SKM-1 (cell line): ENCODE measurements at regions not wholly inside any gene's neighbourhood (a gene's known extent, or its start where the extent isn't known, plus 50 kb on each side); places are given as distances from the start of the nearest gene placed in this dataset.

Experiments used
- DNase-seq: peaks from one replicate; lab custom pipeline; 2025; ENCODE audit not compliant: unreplicated experiment; lab: John Stamatoyannopoulos, UW

GRCh38 chrX:2608638-2609430 is 82.3 kb upstream of the CD99 start:
- DNase-seq = no peak

DNA sequence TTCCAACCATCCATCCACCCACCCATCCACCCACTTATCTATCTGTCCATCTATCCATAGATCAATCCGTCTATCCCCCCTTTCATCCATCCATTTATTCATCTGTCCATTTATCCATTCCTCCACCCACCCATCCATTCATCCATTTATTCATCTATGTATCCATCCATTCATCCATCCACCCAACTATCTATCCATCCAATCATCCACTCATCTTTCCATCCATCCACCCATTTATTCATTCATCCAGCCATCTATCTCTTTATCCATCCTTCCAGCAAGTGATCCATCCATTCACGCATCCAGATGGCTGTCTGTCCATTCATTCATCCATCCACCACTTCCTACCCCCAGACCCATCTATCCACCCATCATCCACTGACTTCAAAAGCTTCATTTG is 84.0 kb upstream of the CD99 start:
- no peak for DNase-seq

- DNase-seq = no peak
These were observed 90.5 kb upstream of the CD99 start for GRCh38 chrX:2600564-2600963.

DNA sequence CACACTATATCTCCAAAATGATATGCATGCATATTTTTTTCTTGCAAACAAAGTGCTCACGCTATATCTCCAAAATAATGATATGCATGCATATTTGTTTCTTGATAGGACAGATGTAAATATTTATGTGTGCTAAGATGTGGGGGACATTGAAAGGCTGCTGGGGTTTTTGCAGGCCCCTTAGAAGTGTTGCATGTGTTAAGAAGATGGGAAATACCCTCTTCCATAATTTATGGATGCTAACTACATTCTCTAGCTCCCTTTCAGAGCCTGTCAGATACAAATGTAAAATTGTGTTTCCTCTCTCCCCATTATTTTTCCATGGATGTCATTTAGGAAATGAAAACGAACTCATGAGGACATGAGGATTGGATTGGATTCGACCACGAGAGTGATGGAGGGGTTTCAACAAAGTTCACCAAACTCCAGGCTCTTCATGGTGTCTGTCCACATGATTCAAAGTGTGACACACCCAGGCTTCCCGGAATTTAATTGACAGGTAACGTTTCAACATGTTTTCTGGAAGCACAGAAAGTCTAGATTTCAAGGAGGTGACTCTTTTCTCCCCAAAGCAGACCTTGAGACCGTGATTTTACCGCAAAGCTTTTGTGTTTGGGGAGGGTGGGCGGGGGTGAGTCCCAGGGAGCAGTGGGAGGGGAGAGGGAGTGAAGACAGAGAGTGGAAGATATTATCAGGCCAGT is 94.4 kb upstream of the CD99 start:
- DNase-seq = no peak

DNA sequence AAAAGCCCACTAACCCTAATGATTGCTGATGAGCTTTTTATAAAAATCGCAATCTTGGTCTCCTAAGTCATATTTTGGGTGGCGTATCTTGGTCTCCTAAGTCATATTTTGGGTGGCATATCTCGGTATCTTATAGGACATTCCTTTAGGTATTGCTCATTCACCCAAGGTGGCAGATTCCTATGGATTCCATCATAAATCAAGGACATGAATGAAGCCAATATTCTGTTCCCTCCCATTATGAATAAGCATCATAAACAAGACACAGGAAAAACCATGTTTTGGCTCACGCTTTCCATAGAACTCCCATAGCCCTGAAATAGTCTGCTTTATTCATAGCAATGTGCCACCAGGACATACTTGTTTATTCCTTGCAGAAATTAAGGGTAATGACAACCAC is 95.0 kb upstream of the CD99 start:
- DNase-seq = no peak

DNA sequence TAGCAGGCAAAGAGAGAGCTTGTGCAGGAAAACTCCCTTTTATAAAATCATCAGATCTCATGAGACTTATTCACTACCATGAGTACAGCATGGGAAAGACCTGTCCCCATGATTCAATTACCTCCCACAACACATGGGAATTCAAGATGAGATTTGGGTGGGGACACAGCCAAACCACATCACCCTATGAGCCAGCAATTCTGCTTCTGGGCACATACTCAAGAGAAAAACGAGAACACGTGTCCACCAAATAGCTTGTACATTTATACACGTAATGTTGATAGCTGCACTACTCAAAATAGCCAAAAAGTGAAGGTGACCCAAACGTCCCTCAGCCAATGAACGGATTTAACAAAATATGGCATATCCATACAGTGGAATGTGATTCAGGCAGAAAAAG is 94.5 kb upstream of the DHRSX start:
- no peak for DNase-seq

DNA sequence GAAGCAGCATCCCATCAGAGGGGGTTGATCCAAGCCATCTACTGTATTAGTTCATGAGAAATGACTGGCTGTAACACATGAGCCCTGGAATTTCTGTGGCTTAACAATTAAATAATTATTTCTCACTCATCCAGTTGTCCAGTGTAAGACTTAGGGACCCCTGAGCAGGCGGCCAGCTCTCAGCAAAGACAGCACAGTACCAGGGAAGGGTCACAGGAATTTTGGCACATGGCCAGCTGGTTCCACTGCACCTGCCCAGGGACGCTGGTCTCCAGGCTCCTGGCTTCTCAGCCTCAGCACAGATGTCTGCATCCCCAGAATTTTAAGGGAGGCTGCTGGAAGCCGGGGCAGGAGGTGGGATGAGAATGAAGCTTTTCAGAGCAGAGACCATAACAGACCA is 93.7 kb upstream of the DHRSX start:
- no peak for DNase-seq

DNA sequence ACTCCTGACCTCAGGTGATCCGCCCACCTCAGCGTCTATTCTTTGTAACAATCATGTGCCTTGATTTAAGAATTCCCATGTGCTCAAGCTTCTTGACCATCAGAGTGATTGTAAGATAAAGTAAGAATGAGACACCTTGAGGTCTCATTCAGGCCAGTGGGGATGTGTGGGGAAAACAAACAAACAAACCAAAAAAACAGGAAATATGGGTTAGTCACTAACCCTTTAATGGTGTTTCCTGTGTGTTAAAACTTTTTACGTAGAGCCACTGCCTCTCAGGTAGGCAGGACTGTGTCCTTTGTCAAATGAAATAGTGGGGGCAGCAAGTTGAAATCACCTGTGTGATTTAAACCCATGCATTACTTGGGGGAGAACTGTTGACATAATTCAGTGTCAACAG is 91.5 kb upstream of the DHRSX start:
- DNase-seq = no peak

DNA sequence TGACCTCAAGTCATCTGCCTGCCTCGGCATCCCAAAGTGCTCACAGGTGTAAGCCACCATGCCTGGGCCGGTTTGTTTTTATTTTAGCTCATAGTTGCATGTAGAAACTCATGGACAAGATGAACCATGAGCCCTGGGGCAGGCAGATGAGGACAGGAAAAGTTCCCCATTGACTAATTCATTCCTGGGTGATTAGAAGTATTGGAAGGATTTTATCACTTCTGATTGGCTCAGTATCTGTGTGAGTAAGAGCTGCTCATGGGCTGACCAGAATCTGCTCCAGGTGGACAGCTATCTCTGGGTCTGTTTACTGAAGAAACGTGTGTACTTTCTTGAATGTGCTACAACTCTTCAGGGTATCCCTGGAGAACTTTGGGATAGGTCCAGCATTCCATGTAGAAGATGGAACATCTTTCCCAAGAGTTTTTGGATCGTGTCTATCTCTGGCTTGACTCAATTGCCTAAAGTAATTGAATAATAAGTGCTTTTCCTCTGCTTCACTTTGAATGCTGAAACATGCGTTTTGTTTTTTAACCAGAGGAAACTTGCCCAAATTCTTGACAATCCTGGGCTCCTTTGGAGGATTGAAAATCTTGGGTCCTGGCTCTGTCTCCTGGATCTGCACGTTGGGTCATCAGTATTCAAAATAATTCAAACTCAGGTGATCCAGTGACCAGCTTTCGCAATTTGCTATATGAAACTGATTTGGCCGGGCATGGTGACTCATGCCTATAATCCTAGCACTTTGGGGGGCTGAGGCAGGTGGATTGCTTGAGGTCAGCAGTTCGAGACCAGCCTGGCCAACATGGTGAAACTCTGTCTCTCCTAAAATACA is 88.6 kb upstream of the DHRSX start:
- no peak for DNase-seq

GRCh38 chrX:2588049-2588448 is 87.3 kb upstream of the DHRSX start:
- DNase-seq = no peak

GRCh38 chrX:2587146-2587545 is 86.4 kb upstream of the DHRSX start:
- DNase-seq = no peak

DNA sequence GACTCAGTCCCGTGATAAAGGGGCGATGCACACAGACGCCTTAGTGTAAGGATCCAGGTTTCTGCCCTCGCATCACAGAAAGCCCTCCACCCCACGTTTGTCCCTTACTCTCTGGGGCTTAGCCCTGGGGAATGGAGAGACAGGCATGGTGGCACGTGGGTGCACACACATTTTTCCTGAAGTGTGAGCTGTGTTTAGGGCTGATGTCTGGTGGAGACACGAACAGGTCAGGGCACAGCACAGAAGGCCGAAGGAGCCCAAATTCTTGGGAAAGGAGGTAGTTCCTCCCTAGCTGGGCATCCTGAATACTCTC is 84.3 kb upstream of the DHRSX start:
- no peak for DNase-seq

DNA sequence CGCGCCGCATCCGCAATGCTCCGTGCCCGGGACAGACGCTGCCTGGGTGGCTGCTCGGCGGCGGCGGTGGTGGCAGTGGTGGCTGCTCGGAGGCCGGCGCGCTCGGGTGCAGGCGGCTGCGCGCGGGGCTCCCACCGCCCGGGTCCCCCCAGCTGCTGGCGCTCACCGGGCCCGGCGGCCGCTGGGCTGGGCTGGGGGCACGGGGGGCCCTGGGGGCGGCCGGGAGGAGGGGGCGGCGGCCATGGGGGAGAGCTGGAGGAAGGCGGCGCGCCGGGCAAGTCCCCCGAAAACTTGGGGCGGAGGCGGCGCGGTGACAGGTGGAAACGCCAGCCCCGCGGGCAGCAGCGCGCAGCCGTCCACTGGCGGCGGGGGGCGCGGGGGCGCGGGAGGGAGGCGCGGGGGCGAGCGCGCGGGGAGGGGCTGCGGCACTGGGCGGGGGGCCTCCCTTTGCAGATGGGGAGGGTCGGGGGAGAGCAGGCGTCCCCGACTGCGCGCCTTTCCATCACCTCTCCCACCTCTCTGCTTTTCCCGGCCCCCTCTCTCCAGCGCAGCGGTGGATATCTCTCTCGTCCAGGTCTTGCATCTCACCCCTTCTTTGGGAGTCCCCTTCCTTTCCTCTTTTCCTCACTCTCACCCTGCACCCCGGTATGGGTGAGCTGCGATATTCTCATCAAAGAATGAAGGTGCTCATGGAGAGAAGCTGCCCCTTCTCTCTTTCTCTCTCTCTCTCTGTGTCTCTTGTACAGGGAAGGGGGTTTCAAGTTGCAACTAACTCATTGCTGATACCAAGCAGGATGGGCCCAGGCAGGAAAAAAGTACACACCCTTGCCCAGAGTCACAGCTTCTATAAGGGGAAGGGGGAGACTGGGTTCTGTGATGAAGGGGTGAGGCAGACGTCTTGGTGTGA is 83.7 kb upstream of the DHRSX start:
- DNase-seq = no peak

DNA sequence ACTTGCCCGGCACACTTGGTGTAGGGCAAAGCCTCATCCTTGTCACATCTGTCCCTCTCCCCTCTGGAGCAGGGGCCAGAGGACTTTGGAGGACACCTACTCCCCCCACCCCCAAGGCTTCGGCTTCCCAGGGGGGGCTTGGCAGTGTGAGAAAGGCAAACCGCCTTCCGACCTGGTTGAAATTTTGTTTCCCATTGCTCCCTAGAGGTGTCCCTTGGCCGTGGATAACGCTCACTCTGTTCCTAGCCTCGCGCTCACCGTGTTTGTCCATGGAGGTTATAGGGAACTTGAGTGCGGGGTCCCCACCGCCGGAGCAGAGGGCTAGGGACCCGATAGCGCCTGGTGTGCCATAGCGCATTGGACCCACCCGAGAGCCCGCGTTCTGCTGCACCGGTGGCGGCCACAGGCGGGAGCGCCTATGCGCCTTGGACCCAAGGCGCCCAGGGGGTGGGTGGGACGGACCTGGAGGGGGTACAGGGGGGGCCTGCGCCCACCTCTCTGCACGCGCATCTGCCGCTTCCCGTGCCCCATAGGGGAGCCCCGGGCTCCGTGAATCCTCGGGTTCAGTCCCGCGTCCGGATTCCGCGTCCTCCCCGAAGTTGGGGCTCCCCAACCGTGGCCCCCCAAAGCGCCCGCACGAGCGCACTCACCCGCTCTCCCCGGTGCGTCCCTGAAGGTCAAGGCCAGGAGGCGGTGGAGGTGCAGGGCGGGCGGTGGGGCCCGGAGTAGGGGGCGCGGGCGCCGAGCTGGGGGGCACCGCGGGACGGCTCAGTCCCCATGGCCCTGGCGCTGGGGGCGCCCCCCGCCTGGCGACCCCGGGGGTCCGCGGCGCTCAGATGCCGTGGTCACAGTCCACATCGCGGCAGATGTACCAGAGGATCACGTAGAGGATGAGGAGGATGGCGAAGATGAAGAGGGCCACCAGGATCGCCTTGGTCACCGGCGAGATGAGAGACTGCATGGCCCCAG is 82.7 kb upstream of the DHRSX start:
- no peak for DNase-seq

GRCh38 chrX:2582667-2583066 is 81.9 kb upstream of the DHRSX start:
- no peak for DNase-seq

- DNase-seq = no peak
These were observed 80.5 kb upstream of the DHRSX start for GRCh38 chrX:2581296-2581695.

- DNase-seq = no peak
These were observed 78.1 kb upstream of the DHRSX start for GRCh38 chrX:2578864-2579263.

DNA sequence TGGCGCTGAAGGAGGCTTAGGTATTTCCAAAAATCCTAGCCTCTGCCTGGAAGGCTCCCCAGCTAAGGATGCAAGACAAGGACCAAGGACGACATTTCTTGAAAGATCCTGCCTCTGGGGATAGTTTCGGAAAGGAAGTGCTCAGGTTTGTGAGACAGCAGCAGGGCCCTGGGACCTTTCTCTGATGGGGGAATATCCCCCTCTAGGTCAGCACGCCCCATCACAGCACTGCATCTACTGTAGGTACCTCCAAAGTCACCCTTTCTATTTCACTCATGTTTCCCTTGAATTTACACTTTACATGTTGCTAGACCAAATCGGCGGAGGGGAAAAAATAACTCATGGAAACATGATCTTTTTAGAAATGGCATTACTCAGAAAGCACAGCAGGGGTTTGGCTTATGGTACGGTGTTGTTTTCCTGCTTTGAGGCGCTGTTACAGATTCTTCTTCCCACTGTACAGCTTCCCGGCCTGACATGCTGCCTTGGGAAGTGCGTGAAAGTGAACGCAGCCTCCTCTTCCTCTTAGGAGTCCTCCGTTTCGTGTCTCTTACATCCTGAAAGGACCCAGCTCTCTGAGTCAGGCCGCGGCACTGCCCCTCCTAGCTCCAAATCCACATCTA is 77.2 kb upstream of the DHRSX start:
- no peak for DNase-seq

DNA sequence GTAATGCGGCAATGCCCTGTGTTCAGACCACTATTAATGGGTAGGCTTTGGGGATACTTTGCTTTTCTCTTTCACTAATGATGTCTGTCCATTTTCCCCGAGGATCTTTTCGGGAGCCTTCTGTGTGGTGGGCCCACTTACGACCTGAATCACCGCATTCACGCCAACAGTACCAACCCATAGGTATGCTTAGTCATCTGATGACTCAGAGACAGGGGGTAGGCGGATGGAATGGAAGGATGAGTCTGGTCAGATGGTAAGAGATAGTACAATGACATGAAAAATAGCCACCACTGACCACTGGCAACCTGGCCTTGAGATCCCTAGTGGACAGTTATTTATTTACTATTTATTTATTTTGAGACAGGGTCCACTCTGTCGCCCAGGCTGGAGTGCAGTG is 76.0 kb upstream of the DHRSX start:
- no peak for DNase-seq
